ENCODE measurements at regions not wholly inside any gene's neighbourhood (a gene's known extent, or its start where the extent isn't known, plus 50 kb on each side); places are given as distances from the start of the nearest gene placed in this dataset.

- Histone ChIP-seq H4K20me1 (ENCODE audit: control insufficient read depth, insufficient read depth, insufficient read length) (no peaks in the 10 kb centered on the region), H2BK12ac (ENCODE audit: insufficient read length, low read depth, low read length) (no peak overlapping the region), H3K56ac (ENCODE audit: insufficient read length, low read depth, low read length) (no peak overlapping the region), H3K9ac (ENCODE audit: extremely low read depth, insufficient read length, low read length) (no peak overlapping the region), H3K4me1 (ENCODE audit: insufficient read depth, low read length) (no peaks in the 10 kb centered on the region), H3K27ac (ENCODE audit: insufficient read length, low read depth, low read length) (no peak overlapping the region), H3K4me2 (ENCODE audit: insufficient read depth, insufficient read length, low read length) (no peak overlapping the region), H3K27me3 (ENCODE audit: insufficient read depth, low read length) (no peaks in the 10 kb centered on the region), H3K23me2 (ENCODE audit: insufficient read length, low read depth, low read length, poor library complexity, severe bottlenecking) (no peaks in the 10 kb centered on the region), H3K79me2 (ENCODE audit: insufficient read depth, low read length) (no peaks in the 10 kb centered on the region), H3T11ph (ENCODE audit: low read length) (no peak overlapping the region), H2BK5ac (ENCODE audit: insufficient read length, low read length) (no peak overlapping the region), H2BK15ac (ENCODE audit: low read depth, low read length) (no peak overlapping the region), H3K4ac (ENCODE audit: low read depth, low read length) (no peak overlapping the region), H3K23ac (ENCODE audit: insufficient read length, low read depth, low read length) (no peak overlapping the region), H3K79me1 (ENCODE audit: insufficient read depth, low read depth, low read length, poor library complexity, severe bottlenecking) (no peaks in the 10 kb centered on the region), H2BK20ac (ENCODE audit: low read depth, low read length, poor library complexity, severe bottlenecking) (no peak overlapping the region), H4K8ac (replicated peaks; ENCODE audit: insufficient read length, low read depth, low read length) (no peak overlapping the region), H3K18ac (ENCODE audit: insufficient read length, low read depth, low read length) (no peak overlapping the region), H2BK120ac (ENCODE audit: low read depth, low read length, poor library complexity, severe bottlenecking) (no peak overlapping the region), H2AK5ac (ENCODE audit: insufficient read length, low read length) (no peak overlapping the region), H4K91ac (ENCODE audit: insufficient read length, low read depth, low read length) (no peak overlapping the region), H3K14ac (ENCODE audit: insufficient read depth, low read length) (no peak overlapping the region), H3K9me3 (ENCODE audit: control insufficient read depth, low read depth, low read length) (no peaks in the 10 kb centered on the region), H2AFZ (ENCODE audit: low read length) (no peak overlapping the region), H4K5ac (ENCODE audit: insufficient read length, low read depth, low read length) (no peak overlapping the region)
- H3K4me3 Mint-ChIP-seq: no peak overlapping the region
- no peaks in the 10 kb centered on the region for H3K4me1 Mint-ChIP-seq
- peaks cover 0 to 5% of the 10 kb centered on the region in 2 experiments; a peak in 1 of 5 replicates for H3K9me3 Mint-ChIP-seq
- no peaks in the 10 kb centered on the region for H3K27me3 Mint-ChIP-seq (ENCODE audit: low read depth)
- WGBS (ENCODE audit: extremely low coverage, insufficient read length, low lambda C conversion rate): no CpG with 5 or more reads among the region's 4 CpGs
- H3K27ac Mint-ChIP-seq: no peak overlapping the region
- H3K36me3 Mint-ChIP-seq (ENCODE audit: insufficient read depth in 1 of 3, low read depth in 3 of 3): no peaks in the 10 kb centered on the region
- no peak for TF ChIP-seq CTCF (conservative IDR thresholded peaks at IDR 0.05)
- DNase-seq: no peak
These were observed 1036.6 kb downstream of the CDH11 start for GRCh38 chr16:64085296-64085695.

All from H9 (cell line).